Lower lobe of right lung (tissue), 2 donors: ENCODE measurements at regions not wholly inside any gene's neighbourhood (a gene's known extent, or its start where the extent isn't known, plus 50 kb on each side); places are given as distances from the start of the nearest gene placed in this dataset.

Source experiments
- ATAC-seq, 2 donors: fragments of 200-7000 bp; cut with Tn5 transposase; one replicate each; pipeline ENCODE4 v1.9.1; 2020 to 2022; ENCODE audit warnings: mild to moderate bottlenecking in 2 of 2, moderate library complexity in 2 of 2
- DNase-seq: peaks from one replicate; pipeline ENCODE4 v3.0.0-alpha.2; 2020
- H3K27ac ChIP-seq: fragments of 200-600 bp; one replicate; pipeline ENCODE4 v1.8.0; 2022
- H3K27me3 ChIP-seq: fragments of 200-600 bp; one replicate; pipeline ENCODE4 v1.8.0; 2022; ENCODE audit warnings: low read depth
- H3K36me3 ChIP-seq: fragments of 200-600 bp; one replicate; pipeline ENCODE4 v1.8.0; 2022; ENCODE audit warnings: mild to moderate bottlenecking
- H3K4me1 ChIP-seq: fragments of 200-600 bp; one replicate; pipeline ENCODE4 v1.8.0; 2022
- H3K4me3 ChIP-seq: fragments of 200-600 bp; one replicate; pipeline ENCODE4 v1.8.0; 2022; ENCODE audit warnings: mild to moderate bottlenecking
- H3K9me3 ChIP-seq: fragments of 200-600 bp; one replicate; pipeline ENCODE4 v1.8.0; 2022
- intact Hi-C: fragments of 100-400 bp; cut with DNase I; formaldehyde crosslinking; loops from one replicate; pipeline ENCODE4 v1.11.0; 2022
- TF ChIP-seq, protein P1 (sequence below): fragments of 200-600 bp; IDR thresholded peaks from one replicate; pipeline ENCODE4 v1.8.0; 2022; ENCODE audit warnings: antibody characterized with exemption, mild to moderate bottlenecking
- donor health status: DM: no; HTN: yes; CAD: no; lungs with severe emphysema.

DNA sequence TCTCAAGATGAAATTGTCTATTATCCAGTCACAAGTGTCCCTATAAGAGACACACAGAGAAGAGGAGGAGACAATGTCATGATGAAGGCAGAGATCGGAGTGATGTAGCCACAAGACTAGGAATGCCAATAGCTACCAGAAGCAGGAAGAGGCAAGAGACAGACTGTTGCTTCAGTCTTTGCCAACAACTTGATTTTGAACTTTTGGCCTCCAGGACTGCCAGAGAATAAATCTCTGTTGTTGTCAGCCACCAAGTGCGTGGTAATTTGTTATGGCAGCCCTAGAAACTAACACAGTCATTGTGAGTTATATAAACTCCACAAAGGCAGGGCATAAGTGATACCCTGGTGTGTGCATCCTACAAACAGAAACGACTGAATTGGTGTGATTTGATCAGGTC lies 517.0 kb downstream of the BTBD3 start:
- DNase-seq: no peak
- H3K27ac ChIP-seq: no peak overlapping the region
- no peaks in the 10 kb centered on the region for H3K4me1 ChIP-seq
- H3K36me3 ChIP-seq: no peaks in the 10 kb centered on the region
- H3K4me3 ChIP-seq: no peak overlapping the region
- no peaks in the 10 kb centered on the region for H3K27me3 ChIP-seq
- intact Hi-C loops: no loop called here
- TF ChIP-seq, protein P1, sequence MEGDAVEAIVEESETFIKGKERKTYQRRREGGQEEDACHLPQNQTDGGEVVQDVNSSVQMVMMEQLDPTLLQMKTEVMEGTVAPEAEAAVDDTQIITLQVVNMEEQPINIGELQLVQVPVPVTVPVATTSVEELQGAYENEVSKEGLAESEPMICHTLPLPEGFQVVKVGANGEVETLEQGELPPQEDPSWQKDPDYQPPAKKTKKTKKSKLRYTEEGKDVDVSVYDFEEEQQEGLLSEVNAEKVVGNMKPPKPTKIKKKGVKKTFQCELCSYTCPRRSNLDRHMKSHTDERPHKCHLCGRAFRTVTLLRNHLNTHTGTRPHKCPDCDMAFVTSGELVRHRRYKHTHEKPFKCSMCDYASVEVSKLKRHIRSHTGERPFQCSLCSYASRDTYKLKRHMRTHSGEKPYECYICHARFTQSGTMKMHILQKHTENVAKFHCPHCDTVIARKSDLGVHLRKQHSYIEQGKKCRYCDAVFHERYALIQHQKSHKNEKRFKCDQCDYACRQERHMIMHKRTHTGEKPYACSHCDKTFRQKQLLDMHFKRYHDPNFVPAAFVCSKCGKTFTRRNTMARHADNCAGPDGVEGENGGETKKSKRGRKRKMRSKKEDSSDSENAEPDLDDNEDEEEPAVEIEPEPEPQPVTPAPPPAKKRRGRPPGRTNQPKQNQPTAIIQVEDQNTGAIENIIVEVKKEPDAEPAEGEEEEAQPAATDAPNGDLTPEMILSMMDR: no peak
- H3K9me3 ChIP-seq: no peaks in the 10 kb centered on the region
- no peak for ATAC-seq

DNA sequence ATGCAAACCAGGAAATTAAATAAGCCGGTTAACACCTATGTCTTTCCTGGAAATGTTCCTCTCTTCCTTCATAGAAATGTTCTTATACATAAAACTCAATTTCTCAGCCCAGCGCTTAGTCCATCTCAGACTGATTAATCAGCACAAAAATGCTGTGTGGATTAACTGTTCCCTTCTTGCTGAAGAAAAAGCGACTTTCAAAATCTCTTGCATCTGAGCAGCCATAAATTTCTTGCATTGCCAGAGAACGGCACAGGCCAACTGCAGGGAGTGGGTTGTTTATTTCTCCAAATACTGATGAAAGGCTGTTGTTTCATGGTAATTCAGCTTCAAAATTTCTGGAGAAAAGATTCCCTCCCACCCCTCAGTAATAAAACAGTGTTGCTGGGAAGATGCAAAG lies 517.6 kb downstream of the BTBD3 start:
- Histone ChIP-seq H3K4me3 (no peak overlapping the region), H3K36me3 (no peaks in the 10 kb centered on the region), H3K9me3 (no peaks in the 10 kb centered on the region), H3K27me3 (no peaks in the 10 kb centered on the region), H3K27ac (no peak overlapping the region), H3K4me1 (no peaks in the 10 kb centered on the region)
- no peak for ATAC-seq
- no peak for DNase-seq
- intact Hi-C loops: no loop called here
- TF ChIP-seq, protein P1: no peak

DNA sequence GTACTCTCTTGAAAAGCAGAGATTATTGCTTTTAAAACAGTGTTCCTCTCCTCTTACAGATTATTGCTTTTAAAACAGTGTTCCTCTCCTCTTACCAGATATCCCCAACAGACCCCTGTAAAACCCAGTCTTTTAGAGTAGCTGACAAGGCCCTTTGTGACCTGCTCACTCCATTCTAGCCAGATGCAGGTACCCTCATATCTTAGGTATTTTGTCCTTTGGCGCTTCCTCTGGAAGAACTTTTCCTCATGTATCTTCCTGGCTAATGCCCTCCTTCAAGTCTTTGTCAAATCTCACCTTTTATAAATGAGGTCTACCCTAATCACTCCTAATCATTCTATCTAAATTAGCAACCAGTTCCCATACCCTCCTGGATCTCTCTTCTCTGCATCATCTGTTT lies 536.0 kb downstream of the BTBD3 start:
- ATAC-seq (no peak), DNase-seq (no peak)
- intact Hi-C loops: no loop called here
- TF ChIP-seq, protein P1: no peak
- H3K4me3 ChIP-seq: no peak overlapping the region
- no peak overlapping the region for H3K27ac ChIP-seq
- H3K9me3 ChIP-seq: no peaks in the 10 kb centered on the region
- H3K4me1 ChIP-seq: no peaks in the 10 kb centered on the region
- no peaks in the 10 kb centered on the region for H3K36me3 ChIP-seq
- H3K27me3 ChIP-seq: no peaks in the 10 kb centered on the region

DNA sequence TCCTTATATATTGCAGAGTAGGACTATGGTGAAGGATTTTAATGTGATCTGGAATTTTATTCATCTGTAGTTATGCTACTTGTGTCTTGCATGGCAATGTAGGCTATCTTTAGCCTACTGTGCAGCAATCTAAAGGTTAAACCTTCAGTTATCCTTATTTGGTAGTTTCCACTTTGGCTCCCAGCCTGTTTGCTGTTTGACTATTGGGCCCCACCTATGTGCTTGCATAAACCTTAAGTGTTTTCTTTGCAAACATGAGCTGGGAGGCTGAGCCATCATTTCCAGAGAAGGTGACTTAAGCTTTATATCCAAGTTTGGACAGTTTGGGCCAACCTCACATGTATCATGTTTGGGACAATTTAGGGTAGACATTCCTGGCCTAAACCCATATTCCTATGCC lies 537.5 kb downstream of the BTBD3 start:
- Histone ChIP-seq H3K9me3 (no peaks in the 10 kb centered on the region), H3K27me3 (no peaks in the 10 kb centered on the region), H3K4me1 (no peaks in the 10 kb centered on the region), H3K36me3 (no peaks in the 10 kb centered on the region), H3K4me3 (no peak overlapping the region), H3K27ac (no peak overlapping the region)
- TF ChIP-seq, protein P1: no peak
- ATAC-seq (peak; percentile 74 to 77), DNase-seq (no peak)
- intact Hi-C loops: no loop called here

DNA sequence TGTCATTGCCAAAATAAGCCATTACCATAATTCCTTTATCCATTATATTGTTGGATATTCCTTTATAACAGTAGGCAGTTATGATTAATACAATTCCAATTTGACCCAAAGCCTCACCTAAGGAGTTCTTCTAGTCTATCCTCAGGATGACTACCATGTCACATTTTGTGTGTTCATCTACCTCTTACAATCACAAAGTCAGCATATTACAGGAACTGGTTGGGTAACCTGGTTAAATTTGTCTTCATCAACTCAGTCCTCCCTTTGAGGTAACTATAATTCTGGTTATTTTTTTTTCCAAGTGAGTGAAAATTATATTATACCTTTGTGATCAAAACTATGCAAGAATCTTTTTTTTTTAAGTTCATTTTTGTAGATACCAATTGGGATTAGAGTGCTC lies 540.5 kb downstream of the BTBD3 start:
- no peak for ATAC-seq

More for the DNA sequence above, 540.5 kb downstream of the BTBD3 start:
- Histone ChIP-seq H3K4me3 (no peak overlapping the region), H3K36me3 (no peaks in the 10 kb centered on the region), H3K27me3 (no peaks in the 10 kb centered on the region), H3K9me3 (no peaks in the 10 kb centered on the region), H3K4me1 (no peaks in the 10 kb centered on the region), H3K27ac (no peak overlapping the region)
- intact Hi-C loops: no loop called here
- no peak for DNase-seq
- TF ChIP-seq, protein P1: no peak
